Fibroblast of the aortic adventitia (primary cell): ENCODE measurements at regions not wholly inside any gene's neighbourhood (a gene's known extent, or its start where the extent isn't known, plus 50 kb on each side); places are given as distances from the start of the nearest gene placed in this dataset.

Experiments used
- DNase-seq: peaks from one replicate; pipeline ENCODE4 v3.0.0-alpha.2; 2010; ENCODE audit warnings: low read depth
- H3K4me3 ChIP-seq: 2 replicates; pipeline ENCODE4 v1.5.1; 2011; ENCODE audit warnings: low read depth, mild to moderate bottlenecking, control low read depth, low read length, moderate library complexity
- CTCF ChIP-seq: IDR thresholded peaks from 2 replicates; pipeline ENCODE4 v1.5.1; 2011; ENCODE audit warnings: mild to moderate bottlenecking, low read length, control low read depth, inconsistent platforms; ENCODE audit not compliant: insufficient read depth

GRCh38 chr2:237161189-237161588, 75.5 kb downstream of the COPS8 start:
- peak; percentile 65 for DNase-seq
- TF ChIP-seq CTCF, result no peak
- no peak overlapping the region for H3K4me3 ChIP-seq

- DNase-seq, result no peak
- H3K4me3 ChIP-seq, result no peak overlapping the region
- TF ChIP-seq CTCF, result no peak
Observed at GRCh38 chr2:237162959-237163358, 77.3 kb downstream of the COPS8 start.

GRCh38 chr2:237164474-237165042, 78.9 kb downstream of the COPS8 start:
- TF ChIP-seq CTCF, result no peak
- no peak overlapping the region for H3K4me3 ChIP-seq
- DNase-seq, result no peak

GRCh38 chr2:237165405-237166276, 80.0 kb downstream of the COPS8 start:
- no peak overlapping the region for H3K4me3 ChIP-seq
- peak; percentile 73 for DNase-seq
- peak; percentile 70 for TF ChIP-seq CTCF

GRCh38 chr2:237167038-237167437, 81.3 kb downstream of the COPS8 start:
- no peak overlapping the region for H3K4me3 ChIP-seq
- DNase-seq, result no peak
- TF ChIP-seq CTCF, result no peak

GRCh38 chr2:237167934-237168333, 82.2 kb downstream of the COPS8 start:
- no peak for DNase-seq
- H3K4me3 ChIP-seq, result no peak overlapping the region
- TF ChIP-seq CTCF, result no peak
